GM08714 (cell line): ENCODE measurements at regions not wholly inside any gene's neighbourhood (a gene's known extent, or its start where the extent isn't known, plus 50 kb on each side); places are given as distances from the start of the nearest gene placed in this dataset.
"Not testable (repeated sequence)": the region's sequence is repeated elsewhere in the genome, so short reads cannot be mapped to it uniquely, and the experiment has no call there.

Source experiments
- H3K4me3 ChIP-seq: fragments of 200-500 bp; sonication (Bioruptor generic); 2 replicates; pipeline ENCODE4 v1.5.1; 2014; ENCODE audit warnings: mild to moderate bottlenecking, low read length, inconsistent platforms
- ZNF274 ChIP-seq: IDR thresholded peaks from 2 replicates; pipeline ENCODE4 v1.6.1; 2012; ENCODE audit warnings: mild to moderate bottlenecking, low read depth, low read length

GRCh38 chr4:179344861-179345260 lies 1902.6 kb upstream of the AGA start:
- no peak overlapping the region for H3K4me3 ChIP-seq
- TF ChIP-seq ZNF274 = no peak

- no peak overlapping the region for H3K4me3 ChIP-seq
- no peak for TF ChIP-seq ZNF274
These were observed 1910.0 kb upstream of the AGA start for GRCh38 chr4:179352221-179352620.

GRCh38 chr4:179353786-179354185 lies 1911.5 kb upstream of the AGA start:
- no peak for TF ChIP-seq ZNF274
- H3K4me3 ChIP-seq = no peak overlapping the region

GRCh38 chr4:179361978-179362486 lies 1919.8 kb upstream of the AGA start:
- no peak for TF ChIP-seq ZNF274
- H3K4me3 ChIP-seq = no peak overlapping the region

- H3K4me3 ChIP-seq = not testable (repeated sequence)
These were observed 1923.7 kb upstream of the AGA start for GRCh38 chr4:179365932-179366331.

DNA sequence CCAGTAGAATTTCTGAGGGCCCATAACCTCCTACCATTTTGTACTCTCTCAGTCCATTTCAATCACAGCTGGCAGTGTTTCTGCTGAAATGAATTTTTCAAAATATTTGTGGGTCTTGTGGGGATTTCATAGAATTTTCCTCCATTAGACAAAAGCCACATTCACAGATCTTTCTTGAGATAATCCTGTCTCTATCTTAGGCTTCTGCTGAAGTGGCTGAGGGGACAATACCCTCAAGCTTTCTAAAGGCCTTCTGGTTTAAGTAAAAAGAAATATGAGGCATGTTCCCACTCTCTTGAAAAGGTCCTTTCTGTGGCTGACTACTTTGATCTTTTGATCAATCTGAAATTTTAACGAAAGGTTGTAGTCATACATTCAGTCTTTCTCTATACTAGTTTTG lies 1930.0 kb upstream of the AGA start:
- TF ChIP-seq ZNF274 = no peak
- H3K4me3 ChIP-seq = no peak overlapping the region

GRCh38 chr4:179372746-179373145 lies 1930.5 kb upstream of the AGA start:
- no peak for TF ChIP-seq ZNF274
- no peak overlapping the region for H3K4me3 ChIP-seq

DNA sequence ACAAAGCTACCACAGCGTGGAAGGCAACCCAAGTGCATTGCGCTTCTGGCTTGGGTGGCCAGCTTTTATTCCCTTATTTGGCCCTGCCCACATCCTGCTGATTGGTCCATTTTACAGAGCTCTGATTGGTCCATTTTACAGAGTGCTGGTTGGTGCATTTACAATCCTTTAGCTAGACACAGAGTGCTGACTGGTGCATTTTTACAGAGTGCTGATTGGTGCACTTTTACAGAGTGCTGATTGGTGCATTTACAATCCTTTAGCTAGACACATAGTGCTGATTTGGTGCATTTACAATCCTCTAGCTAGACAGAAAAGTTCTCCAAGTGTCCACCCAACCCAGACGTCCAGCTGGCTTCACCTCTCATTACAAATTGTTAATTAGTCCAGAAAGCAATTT lies 1936.6 kb upstream of the AGA start:
- not testable (repeated sequence) for H3K4me3 ChIP-seq

- no peak for TF ChIP-seq ZNF274
- H3K4me3 ChIP-seq = no peak overlapping the region
These were observed 1950.5 kb upstream of the AGA start for GRCh38 chr4:179392787-179393186.

- no peak for TF ChIP-seq ZNF274
- no peak overlapping the region for H3K4me3 ChIP-seq
These were observed 1956.2 kb upstream of the AGA start for GRCh38 chr4:179398414-179398813.

DNA sequence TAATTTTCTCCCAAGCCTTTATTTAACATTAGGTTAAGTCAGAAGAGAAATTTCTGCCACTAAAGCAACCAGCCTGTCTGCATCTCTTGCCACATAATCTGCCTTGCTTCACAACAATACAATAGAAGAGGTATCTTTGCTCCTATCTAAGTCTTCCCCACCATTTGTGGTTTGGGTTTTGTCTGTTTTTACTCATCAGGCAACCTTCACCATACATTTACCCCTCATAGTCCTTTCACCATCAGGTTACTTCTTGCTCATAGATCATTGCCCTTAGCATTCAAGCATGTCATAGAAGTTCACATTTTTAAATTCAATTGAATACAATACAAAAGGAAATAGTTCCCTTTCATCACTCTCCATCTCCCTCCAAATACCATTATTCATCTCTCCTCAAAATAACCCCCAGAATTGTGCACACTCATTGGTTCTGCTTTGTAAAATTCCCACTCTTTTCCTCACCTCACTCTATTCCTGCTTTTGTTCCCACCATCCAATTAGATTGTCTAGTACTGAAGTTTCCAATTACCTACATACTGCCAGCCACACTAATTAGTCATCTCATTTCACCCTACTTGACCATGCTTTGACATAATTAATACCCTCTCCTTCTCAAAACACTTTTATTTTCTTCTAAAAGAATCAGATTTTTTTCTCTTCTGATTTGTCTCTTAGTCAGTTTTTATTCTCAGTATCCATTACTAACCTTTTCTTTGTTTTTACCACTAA lies 1957.0 kb upstream of the AGA start:
- TF ChIP-seq ZNF274 = no peak
- H3K4me3 ChIP-seq = no peak overlapping the region

GRCh38 chr4:179415037-179415846 lies 1973.0 kb upstream of the AGA start:
- no peak for TF ChIP-seq ZNF274

DNA sequence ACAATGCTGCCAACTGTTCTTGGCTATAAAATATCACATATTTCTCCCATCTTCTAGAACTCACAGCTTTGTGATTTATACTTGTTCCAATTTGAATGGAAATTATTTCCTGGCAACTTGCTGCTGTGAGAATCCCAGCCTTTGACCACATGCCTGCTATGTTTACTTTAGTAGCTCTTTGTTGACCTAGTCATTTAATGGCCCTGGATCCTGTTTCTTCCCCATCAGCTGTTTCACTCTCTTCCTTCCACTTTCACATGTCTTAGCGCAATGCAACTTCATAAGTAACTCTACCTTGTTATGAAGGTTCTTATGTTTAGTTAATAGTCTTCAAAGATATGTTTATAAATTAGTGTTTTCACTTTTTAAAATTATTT lies 1973.6 kb upstream of the AGA start:
- no peak for TF ChIP-seq ZNF274
- H3K4me3 ChIP-seq = no peak overlapping the region

More at GRCh38 chr4:179415037-179415846, 1973.0 kb upstream of the AGA start:
- H3K4me3 ChIP-seq = no peak overlapping the region

- no peak for TF ChIP-seq ZNF274
These were observed 1975.1 kb upstream of the AGA start for GRCh38 chr4:179417357-179417756.

GRCh38 chr4:179437962-179438361 lies 1995.7 kb upstream of the AGA start:
- no peak for TF ChIP-seq ZNF274
- H3K4me3 ChIP-seq = no peak overlapping the region

More at GRCh38 chr4:179417357-179417756, 1975.1 kb upstream of the AGA start:
- H3K4me3 ChIP-seq = no peak overlapping the region
